Panc1 (cell line): ENCODE measurements at regions not wholly inside any gene's neighbourhood (a gene's known extent, or its start where the extent isn't known, plus 50 kb on each side); places are given as distances from the start of the nearest gene placed in this dataset.

Experiments
- CTCF ChIP-seq: fragments of 450-650 bp; IDR thresholded peaks from 2 replicates; pipeline ENCODE4 v1.5.1; 2017; ENCODE audit warnings: mild to moderate bottlenecking
- POLR2AphosphoS5 ChIP-seq: IDR thresholded peaks from 2 replicates; pipeline ENCODE4 v1.6.1; 2012; ENCODE audit warnings: mild to moderate bottlenecking, low read depth, low read length, moderate library complexity
- REST ChIP-seq, 2 experiments: IDR thresholded peaks; 2 replicates each; pipeline ENCODE4 v1.6.1; 2011 to 2012; ENCODE audit warnings: low read depth in 2 of 2, control low read depth in 1 of 2, low read length in 1 of 2, mild to moderate bottlenecking in 1 of 2, moderate library complexity in 1 of 2; ENCODE audit not compliant: insufficient read depth in 1 of 2
- SIN3A ChIP-seq: IDR thresholded peaks from 2 replicates; pipeline ENCODE4 v1.6.1; 2012; ENCODE audit warnings: low read depth, mild to moderate bottlenecking, low read length, moderate library complexity, borderline replicate concordance; ENCODE audit not compliant: insufficient read depth
- TCF7L2 ChIP-seq: IDR thresholded peaks from 2 replicates; pipeline ENCODE4 v1.6.1; 2011; ENCODE audit warnings: mild to moderate bottlenecking, low read depth, low read length, inconsistent platforms

GRCh38 chr4:36402008-36402758, 120.8 kb downstream of the DTHD1 start:
- TF ChIP-seq CTCF: no peak
- no peak for TF ChIP-seq SIN3A
- no peak for TF ChIP-seq REST (IDR thresholded peaks at IDR 0.05; ENCODE audit: insufficient read depth in 1 of 2, low read depth in 2 of 2, low read length in 1 of 2)
- TF ChIP-seq POLR2AphosphoS5: no peak
- TF ChIP-seq TCF7L2: no peak
